Upper lobe of left lung (tissue), 6 donors: ENCODE measurements at regions not wholly inside any gene's neighbourhood (a gene's known extent, or its start where the extent isn't known, plus 50 kb on each side); places are given as distances from the start of the nearest gene placed in this dataset.
A peak's percentile ranks its signal among the peaks of the same experiment; 100 is the strongest.

ENCODE experiments used
- ATAC-seq, 2 donors: fragments of 200-7000 bp; cut with Tn5 transposase; one replicate each; pipeline ENCODE4 v1.9.1; 2022; ENCODE audit warnings: mild to moderate bottlenecking in 2 of 2, moderate library complexity in 2 of 2; ENCODE audit not compliant: low FRiP score in 2 of 2
- DNase-seq, 2 donors: peaks; one replicate each; pipeline ENCODE4 v3.0.0-alpha.2; 2019 to 2020
- H3K27ac ChIP-seq, 4 donors: fragments of 200-600 bp; sonication (generic); one replicate each; pipeline ENCODE4 v1.5.1; 2016 to 2019
- H3K27me3 ChIP-seq, 4 donors: fragments of 200-600 bp; sonication (generic); one replicate each; pipeline ENCODE4 v1.5.1; 2017 to 2019
- H3K36me3 ChIP-seq, 4 donors: fragments of 200-600 bp; sonication (generic); one replicate each; pipeline ENCODE4 v1.5.1; 2016 to 2019
- H3K4me1 ChIP-seq, 4 donors: fragments of 200-600 bp; sonication (generic); one replicate each; pipeline ENCODE4 v1.5.1; 2018 to 2019
- H3K4me3 ChIP-seq, 4 donors: fragments of 200-600 bp; sonication (generic); one replicate each; pipeline ENCODE4 v1.5.1; 2017 to 2019; ENCODE audit warnings: mild to moderate bottlenecking in 2 of 4, moderate library complexity in 1 of 4
- H3K9me3 ChIP-seq, 4 donors: fragments of 200-600 bp; sonication (generic); one replicate each; pipeline ENCODE4 v1.5.1; 2018 to 2019
- CTCF ChIP-seq, 6 experiments: fragments of 450-650 bp in 4 of 6; fragments of 200-600 bp in 2 of 6; sonication (generic) in 2 of 6; IDR thresholded peaks; one replicate each; pipeline ENCODE4 v1.5.1; 2016 to 2019; ENCODE audit warnings: antibody characterized with exemption in 6 of 6
- EP300 ChIP-seq, 4 donors: sonication (generic); formaldehyde crosslinking; IDR thresholded peaks; one replicate each; pipeline ENCODE4 v1.5.1; 2017; ENCODE audit warnings: antibody characterized with exemption in 4 of 4, control low read depth in 2 of 4
- POLR2A ChIP-seq, 4 donors: fragments of 450-650 bp; IDR thresholded peaks; one replicate each; pipeline ENCODE4 v1.5.1; 2016 to 2017; ENCODE audit warnings: antibody characterized with exemption in 4 of 4, mild to moderate bottlenecking in 2 of 4
- POLR2AphosphoS5 ChIP-seq, 2 donors: sonication (generic); formaldehyde crosslinking; IDR thresholded peaks; one replicate each; pipeline ENCODE4 v1.5.1; 2017; ENCODE audit warnings: antibody characterized with exemption in 2 of 2
- WGBS, 2 donors: methylation state at CpG; one replicate each; pipeline ENCODE4 v1.1.5; 2017 to 2018; 5-methylcytosine and 5-hydroxymethylcytosine counted together
- donor health status: DM: no; HTN: no; CAD: no; lungs with moderate emphysema.
- donor health status: DM: no; HTN: yes; CAD: no; lungs with severe emphysema.

- Histone ChIP-seq H3K4me3 (no peak overlapping the region), H3K27ac (no peak overlapping the region), H3K27me3 (no peaks in the 10 kb centered on the region), H3K36me3 (no peaks in the 10 kb centered on the region), H3K4me1 (no peaks in the 10 kb centered on the region), H3K9me3 (no peaks in the 10 kb centered on the region)
- ATAC-seq (no peak), DNase-seq (no peak)
- TF ChIP-seq EP300 (IDR thresholded peaks at IDR 0.05) (no peak), CTCF (IDR thresholded peaks at IDR 0.05) (no peak), POLR2AphosphoS5 (IDR thresholded peaks at IDR 0.05) (no peak), POLR2A (IDR thresholded peaks at IDR 0.05) (no peak)
- WGBS, 2 donors, result 92 to 94% methylated on average over 12 of the region's 12 CpGs
Observed at GRCh38 chr11:70682760-70683159, 284.4 kb downstream of the CTTN start.

- H3K4me1 ChIP-seq, result no peaks in the 10 kb centered on the region
- DNase-seq (peak in 1 of 2 donors; percentile 53), ATAC-seq (no peak)
- H3K36me3 ChIP-seq, result no peaks in the 10 kb centered on the region
- H3K27me3 ChIP-seq, result no peaks in the 10 kb centered on the region
- TF ChIP-seq EP300 (IDR thresholded peaks at IDR 0.05) (no peak), CTCF (IDR thresholded peaks at IDR 0.05) (no peak), POLR2A (IDR thresholded peaks at IDR 0.05) (no peak), POLR2AphosphoS5 (IDR thresholded peaks at IDR 0.05) (no peak)
- H3K9me3 ChIP-seq, result no peaks in the 10 kb centered on the region
- WGBS, 2 donors, result 76% methylated on average over 5 of the region's 6 CpGs; no CpG with 5 or more reads in 1 of the 2 donors
- no peak overlapping the region for H3K27ac ChIP-seq
- no peak overlapping the region for H3K4me3 ChIP-seq
Observed at GRCh38 chr11:70687716-70688115, 289.4 kb downstream of the CTTN start.

DNA sequence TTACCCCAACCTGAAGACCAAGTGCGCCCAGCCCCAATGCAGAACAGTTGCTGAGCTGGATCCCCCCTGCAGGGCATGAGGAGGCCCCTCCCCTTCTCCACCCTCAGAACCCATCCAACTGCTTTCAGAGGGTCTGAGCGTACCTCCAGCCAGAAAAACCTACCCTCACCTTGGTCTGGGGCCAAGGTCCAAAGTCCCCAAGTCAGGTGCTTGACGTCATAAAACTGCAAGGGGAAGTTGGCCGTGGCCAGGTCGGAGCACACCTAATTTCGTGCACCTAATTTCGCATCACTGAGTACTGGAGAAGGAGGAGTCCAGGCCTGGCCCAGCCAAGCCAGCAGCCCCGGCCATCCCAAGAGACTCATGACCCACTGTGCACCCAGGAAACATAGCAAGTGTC, 289.8 kb downstream of the CTTN start:
- Histone ChIP-seq H3K4me1 (no peaks in the 10 kb centered on the region), H3K36me3 (no peaks in the 10 kb centered on the region), H3K27me3 (no peaks in the 10 kb centered on the region), H3K9me3 (no peaks in the 10 kb centered on the region), H3K4me3 (no peak overlapping the region), H3K27ac (no peak overlapping the region)
- ATAC-seq, result no peak
- 90 to 93% methylated on average over 7 to 8 of the region's 8 CpGs for WGBS, 2 donors
- no peak for DNase-seq
- TF ChIP-seq POLR2AphosphoS5 (IDR thresholded peaks at IDR 0.05) (no peak), POLR2A (IDR thresholded peaks at IDR 0.05) (no peak), EP300 (IDR thresholded peaks at IDR 0.05) (no peak), CTCF (IDR thresholded peaks at IDR 0.05) (no peak)

DNA sequence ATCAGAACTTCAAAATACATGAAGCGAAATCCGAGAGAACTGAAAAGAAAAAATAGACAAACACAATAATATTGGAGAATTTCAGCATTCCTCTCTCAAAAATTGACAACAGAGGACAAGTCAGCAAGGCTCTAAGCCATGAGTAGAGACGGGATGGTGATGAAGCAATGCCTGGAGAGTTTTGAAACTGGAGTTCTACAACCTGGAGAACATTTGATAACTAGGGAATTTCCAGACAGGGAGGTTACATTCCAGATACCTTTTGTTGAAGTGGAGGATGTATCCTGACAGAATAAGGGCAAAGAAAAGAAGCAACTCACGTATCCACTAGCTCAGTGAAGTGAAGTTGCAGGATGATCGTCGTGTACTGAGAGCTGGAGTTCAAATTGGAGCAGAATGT, 291.4 kb downstream of the CTTN start:
- Histone ChIP-seq H3K27ac (no peak overlapping the region), H3K4me3 (no peak overlapping the region), H3K27me3 (no peaks in the 10 kb centered on the region), H3K9me3 (no peaks in the 10 kb centered on the region), H3K4me1 (no peaks in the 10 kb centered on the region), H3K36me3 (no peaks in the 10 kb centered on the region)
- WGBS, 2 donors, result 82 to 85% methylated on average over 6 of the region's 6 CpGs
- DNase-seq, result no peak
- no peak for TF ChIP-seq POLR2A (IDR thresholded peaks at IDR 0.05)
- TF ChIP-seq CTCF (IDR thresholded peaks at IDR 0.05), result no peak
- TF ChIP-seq POLR2AphosphoS5 (IDR thresholded peaks at IDR 0.05), result no peak
- ATAC-seq, result no peak

DNA sequence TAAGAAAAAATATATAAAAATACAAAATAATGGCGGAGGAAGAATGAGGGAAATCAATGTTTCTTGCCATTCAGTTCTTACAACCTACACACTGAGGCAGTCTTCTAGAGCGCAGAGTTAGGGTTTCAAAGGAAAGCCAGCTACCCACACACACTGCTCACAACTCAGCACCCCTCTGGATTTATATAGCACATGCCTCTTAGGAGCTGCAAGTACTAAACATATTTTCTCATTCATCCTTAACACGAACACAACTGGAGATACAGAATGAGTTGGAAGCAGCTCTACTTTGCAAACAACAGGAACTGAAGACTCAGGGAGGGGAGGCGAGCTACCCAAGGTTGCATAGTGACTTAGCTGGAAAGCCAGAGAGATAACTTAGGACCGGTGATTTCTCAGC, 293.8 kb downstream of the CTTN start:
- WGBS, 2 donors, result 89 to 93% methylated on average over 5 of the region's 5 CpGs
- H3K27ac ChIP-seq, result no peak overlapping the region
- no peak overlapping the region for H3K4me3 ChIP-seq
- H3K27me3 ChIP-seq, result no peaks in the 10 kb centered on the region
- no peak for ATAC-seq
- no peaks in the 10 kb centered on the region for H3K9me3 ChIP-seq
- no peak for DNase-seq
- no peak for TF ChIP-seq CTCF (IDR thresholded peaks at IDR 0.05)
- no peak for TF ChIP-seq POLR2A (IDR thresholded peaks at IDR 0.05)
- TF ChIP-seq EP300 (IDR thresholded peaks at IDR 0.05), result no peak
- TF ChIP-seq POLR2AphosphoS5 (IDR thresholded peaks at IDR 0.05), result no peak
- no peaks in the 10 kb centered on the region for H3K4me1 ChIP-seq
- H3K36me3 ChIP-seq, result no peaks in the 10 kb centered on the region
